GM19324 (cell line): ENCODE measurements at regions not wholly inside any gene's neighbourhood (a gene's known extent, or its start where the extent isn't known, plus 50 kb on each side); places are given as distances from the start of the nearest gene placed in this dataset.
A peak's percentile ranks its signal among the peaks of the same experiment; 100 is the strongest.

ENCODE experiments used
- ATAC-seq: cut with Tn5 transposase; IDR thresholded peaks from one replicate; pipeline ENCODE4 v1.9.1; 2021; ENCODE audit warnings: mild to moderate bottlenecking, moderate library complexity; ENCODE audit not compliant: unreplicated experiment, low FRiP score

DNA sequence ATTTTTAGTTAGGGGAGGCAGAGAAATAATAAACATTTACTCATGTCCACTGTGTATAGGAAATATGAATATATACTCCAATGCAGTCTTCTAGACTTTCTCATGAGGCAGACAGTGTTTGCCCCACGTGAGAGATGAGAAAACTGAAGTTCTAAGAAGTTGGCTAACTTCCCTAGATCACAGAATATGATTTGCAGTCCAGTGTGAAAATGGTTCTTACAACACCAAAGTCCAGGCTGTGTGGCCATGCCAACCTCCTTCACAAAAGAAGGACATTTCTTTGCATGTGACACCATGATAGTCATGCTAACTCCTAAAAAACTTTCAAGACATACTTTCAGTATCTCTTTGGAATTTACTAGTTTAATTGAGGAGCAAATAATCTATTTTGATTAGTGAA lies 143.7 kb downstream of the IRS1 start:
- ATAC-seq: no peak

DNA sequence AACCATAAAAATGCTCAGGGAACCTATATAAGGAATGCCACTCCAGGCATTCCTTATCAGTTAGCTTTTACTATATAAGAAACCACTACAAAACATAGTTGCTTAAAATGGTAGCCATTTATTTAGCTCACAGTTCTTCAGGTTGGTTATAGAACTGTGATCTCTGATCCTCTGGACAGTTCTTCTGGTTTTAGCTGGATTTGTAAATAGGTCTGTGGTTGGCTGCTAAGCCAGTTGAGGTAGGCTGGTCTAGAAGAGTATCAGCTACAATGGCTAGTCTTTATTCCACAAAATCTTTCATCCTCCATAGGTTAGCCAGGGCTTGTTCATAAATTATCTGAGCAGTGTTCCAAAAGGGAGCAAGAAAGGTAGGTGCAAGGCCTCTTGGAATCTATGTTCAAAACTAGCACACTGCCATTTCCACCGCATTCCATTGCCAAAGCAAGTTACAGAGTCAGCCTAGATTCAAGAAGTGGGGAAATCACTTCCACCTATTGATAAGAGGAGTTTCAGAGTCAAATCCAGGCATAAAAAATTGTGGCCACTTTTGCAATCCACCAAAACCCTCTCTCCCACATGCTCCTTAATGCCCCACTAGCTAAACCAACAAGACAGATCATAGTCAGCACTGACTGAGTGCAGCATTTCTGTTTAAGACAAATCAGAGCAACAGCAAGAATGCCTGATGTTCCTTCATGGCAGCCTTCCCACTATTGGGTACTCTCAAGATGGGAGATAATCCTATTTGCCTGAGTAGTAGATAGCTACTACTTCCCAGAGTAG lies 146.4 kb downstream of the IRS1 start:
- no peak for ATAC-seq

DNA sequence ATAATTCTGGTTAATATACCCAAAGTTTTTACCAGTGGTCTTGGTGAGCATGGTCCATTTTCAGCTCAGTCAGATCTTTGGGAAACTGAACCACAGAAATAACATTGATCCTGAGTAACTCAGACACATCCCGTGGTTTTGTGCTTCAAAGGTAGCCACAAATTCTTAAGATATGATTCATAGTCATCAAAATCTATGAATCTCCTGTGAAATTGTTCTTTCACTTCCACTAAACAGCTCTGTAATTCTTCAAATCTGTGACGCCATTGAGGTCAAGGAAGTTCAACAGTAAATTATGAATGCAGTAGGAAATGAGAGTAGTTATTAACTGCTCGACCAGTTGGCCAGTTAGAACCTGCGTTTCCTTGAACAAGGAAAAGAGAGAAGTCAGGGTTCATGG lies 147.3 kb downstream of the IRS1 start:
- ATAC-seq: no peak

DNA sequence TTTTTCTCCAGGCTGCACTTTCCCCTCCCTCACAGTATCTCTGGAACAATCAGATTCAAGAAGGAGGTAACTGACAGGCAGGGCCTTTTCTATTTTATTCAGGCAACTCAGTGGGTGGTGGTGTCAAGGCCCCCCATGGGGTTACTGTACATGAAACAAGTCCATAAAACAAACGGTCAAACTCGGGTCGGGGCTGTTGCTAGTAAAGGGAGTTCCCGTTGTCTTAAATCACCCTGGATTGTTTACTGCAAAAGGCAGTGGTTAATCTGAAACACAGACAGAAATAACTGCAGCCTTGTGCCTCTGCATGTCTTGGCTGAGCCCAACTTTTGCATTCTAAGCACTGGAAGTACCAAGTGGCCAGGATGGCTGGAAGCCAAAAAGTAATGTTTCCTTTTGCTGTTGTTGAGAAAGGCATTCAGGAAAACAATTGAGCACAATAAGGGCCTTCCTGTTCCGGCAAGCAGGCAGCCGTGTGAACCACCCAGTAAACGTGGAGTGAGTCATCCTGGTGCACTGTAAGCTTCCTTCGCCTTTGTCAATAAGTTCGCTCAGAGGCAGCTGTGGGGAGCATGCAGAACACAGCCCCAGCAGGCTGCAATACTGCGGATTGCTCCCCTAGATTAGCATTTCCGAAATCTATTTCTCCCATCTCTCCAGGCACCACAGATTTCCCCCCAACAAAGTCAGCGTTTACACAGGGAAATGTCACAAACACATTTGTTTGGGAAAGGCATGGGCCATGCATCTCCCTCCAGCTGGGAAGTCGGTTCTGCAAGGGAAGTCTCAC lies 149.6 kb downstream of the IRS1 start:
- ATAC-seq: peak; percentile 77

DNA sequence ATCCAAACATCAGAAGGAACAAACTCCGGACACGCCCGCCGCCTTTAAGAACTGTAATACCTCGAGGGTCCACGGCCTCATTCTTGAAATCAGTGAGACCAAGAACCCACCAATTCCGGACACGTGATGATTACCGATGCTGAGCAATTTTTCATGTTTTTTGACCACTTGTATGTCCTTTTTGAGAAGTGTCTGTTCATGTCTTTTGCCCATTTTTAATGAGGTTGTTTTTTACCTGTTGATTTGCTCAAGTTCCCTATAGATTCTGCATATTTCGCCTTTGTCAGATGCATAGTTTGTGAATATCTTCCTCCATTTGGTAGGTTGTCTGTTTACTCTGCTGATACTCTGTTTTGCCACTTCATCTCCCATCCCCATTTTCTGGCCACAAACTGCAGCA lies 150.4 kb downstream of the IRS1 start:
- no peak for ATAC-seq

DNA sequence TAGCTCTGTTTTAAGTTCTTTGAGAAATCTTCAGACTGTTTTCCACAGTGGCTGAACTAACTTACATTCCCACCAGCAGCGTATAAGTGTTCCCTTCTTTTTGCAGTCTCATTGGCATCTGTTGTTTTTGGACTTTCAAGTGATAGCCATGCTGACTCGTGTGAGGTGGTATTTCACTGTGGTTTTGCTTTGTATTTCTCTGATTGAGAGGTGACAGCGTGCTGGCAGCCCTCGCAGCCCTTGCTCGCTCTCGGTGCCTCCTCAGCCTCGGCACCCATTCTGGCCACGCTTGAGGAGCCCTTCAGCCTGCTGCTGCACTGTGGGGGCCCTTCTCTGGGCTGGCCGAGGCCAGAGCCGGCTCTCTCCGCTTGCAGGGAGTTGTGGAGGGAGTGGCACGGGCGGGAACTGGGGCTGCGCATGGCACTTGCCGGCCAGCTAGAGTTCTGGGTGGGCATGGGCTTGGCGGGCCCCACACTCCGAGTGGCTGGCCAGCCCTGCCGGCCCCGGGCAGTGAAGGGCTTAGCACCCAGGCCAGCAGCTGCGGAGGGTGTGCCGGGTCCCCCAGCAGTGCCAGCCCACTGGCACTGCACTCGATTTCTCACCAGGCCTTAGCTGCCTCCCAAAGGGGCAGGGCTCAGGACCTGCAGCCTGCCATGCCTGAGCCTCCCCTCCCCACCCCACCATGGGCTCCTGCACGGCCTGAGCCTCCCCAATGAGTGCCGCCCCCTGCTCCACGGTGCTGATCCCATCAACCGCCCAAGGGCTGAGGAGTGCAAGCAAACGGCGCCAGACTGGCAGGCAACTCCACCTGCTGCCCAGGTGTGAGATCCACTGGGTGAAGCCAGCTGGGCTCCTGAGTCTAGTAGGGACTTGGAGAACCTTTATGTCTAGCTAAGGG lies 151.8 kb downstream of the IRS1 start:
- ATAC-seq: no peak

- ATAC-seq: no peak
Measured at GRCh38 chr2:226644399-226644865, 155.2 kb downstream of the IRS1 start.

DNA sequence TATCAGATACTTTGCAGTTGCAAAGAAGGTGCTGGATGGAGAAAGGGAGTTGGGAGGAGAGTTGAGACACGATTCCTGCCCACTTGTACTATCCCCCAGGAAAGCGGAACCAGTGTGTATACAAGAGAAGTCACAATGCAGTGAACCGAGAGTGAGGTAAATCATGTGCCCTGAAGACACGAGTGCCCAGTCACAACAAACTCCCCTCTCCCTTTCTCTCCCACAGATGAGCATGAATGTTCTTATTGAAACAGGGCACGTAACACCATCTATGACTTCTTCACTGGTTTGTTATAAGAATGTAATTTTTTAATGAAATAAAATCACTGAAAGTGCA lies 155.7 kb downstream of the IRS1 start:
- ATAC-seq: no peak

DNA sequence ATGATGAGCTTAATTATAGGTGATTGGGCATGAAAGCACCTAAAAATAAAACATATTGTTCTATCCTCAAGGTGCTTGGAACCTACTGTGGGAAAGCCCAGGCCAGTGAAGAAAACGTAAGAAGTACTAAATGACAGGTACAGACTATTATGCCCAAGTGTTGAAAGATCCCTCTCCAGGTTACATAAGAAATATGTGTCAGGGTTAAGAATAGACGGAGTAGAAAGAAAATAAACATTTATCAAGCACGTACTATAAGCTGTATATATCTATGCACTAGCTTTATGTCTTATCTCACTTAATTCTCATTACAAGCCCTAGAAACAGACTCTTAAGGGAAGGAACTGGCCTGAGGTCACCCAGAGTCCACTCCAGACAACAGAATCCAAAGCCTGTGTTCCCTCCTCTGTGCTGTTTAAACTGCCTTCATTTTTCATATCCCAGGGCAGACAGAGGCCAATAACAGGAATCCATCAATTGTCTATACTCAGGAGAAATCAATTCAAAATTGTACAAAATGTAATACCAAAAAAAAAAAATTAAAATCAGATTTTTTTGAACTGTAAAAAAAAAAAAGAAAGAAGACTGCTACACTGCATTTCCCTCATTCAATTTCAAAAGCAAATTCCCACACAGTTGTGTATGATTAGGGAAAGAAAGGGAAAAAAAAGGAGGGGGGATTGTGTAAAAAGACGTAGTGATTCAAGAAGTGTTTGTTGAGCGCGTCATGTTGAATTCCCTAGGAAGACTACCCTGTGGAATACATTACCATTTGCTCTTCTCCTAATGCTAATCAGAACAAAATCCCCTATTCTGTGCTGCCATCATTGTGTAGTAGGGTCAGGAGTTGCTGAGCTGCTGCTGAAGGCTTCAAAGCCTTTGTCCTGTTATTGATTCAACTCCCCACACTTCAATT lies 156.3 kb downstream of the IRS1 start:
- no peak for ATAC-seq

DNA sequence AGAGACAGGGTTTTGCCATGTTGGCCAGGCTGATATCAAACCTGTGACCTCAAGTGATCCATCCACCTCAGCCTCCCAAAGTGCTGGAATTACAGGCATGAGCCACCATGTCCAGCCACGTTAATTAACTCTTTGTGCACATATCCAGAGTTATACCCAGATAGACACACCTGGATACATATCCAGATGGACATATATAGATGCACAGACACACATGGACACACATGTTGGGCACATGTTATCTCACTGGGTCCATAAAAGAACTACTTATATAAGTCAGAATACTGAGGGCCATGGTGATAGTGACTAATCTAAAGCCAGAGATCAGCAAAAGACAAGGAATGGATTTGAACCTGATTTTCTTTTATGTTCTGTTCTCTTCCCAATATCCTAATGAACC lies 158.6 kb downstream of the IRS1 start:
- ATAC-seq: no peak

GRCh38 chr2:226640501-226640900 lies 159.1 kb downstream of the IRS1 start:
- ATAC-seq: no peak

- no peak for ATAC-seq
Measured at GRCh38 chr2:226639550-226639949, 160.1 kb downstream of the IRS1 start.

GRCh38 chr2:226638576-226638975 lies 161.0 kb downstream of the IRS1 start:
- ATAC-seq: no peak

GRCh38 chr2:226637383-226637782 lies 162.2 kb downstream of the IRS1 start:
- ATAC-seq: no peak

- no peak for ATAC-seq
Measured at GRCh38 chr2:226636586-226636985, 163.0 kb downstream of the IRS1 start.

DNA sequence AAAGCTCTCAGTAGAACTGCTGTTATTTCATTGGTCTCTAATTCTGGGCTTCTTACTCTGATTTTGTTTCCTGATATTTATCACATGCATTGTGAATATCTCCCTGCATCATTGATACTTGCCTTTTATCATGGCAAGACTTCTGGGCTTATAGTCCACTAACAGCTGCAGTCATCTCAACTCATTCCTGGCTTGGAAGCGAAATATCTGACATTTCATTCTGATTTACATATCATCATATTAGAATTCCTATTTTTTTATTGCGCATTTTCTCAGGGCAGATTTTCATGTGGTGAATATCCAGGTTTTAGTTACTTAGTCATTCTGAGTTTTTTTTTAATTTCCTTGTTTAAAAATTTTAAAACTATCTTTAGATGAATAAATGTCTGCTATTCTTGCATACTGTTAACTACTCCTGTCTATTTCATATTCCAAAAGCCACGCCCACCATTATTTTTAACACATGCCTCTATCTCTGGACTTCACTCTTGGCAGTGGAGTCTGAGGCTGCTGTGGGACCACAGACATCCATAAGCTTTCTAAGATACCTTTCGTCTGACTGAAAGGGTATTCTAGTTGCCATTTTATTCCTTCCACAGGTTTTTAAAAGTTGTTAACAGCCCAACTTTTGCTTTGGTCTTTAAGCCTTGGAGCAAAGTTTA lies 164.5 kb downstream of the IRS1 start:
- ATAC-seq: no peak

DNA sequence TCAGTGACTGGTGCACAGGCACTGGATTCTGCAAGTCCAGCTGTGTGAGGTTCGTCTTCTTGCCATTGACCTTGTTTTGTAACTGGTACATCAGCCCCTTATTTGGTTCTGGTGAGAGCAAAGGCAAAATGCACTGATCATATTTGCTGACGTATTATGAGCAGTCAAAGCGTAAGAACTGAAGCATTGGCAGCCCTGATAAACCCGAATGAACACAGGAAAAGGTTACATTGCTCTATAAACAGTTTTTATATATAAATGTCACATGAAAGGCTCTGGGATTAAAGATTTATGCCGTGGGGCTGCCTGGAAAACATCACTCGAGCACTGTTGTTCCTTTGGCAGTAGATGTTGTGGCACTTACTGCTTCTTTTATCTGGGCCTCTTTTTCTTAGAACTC lies 167.9 kb downstream of the IRS1 start:
- no peak for ATAC-seq

GRCh38 chr2:226631187-226631586 lies 168.4 kb downstream of the IRS1 start:
- no peak for ATAC-seq

DNA sequence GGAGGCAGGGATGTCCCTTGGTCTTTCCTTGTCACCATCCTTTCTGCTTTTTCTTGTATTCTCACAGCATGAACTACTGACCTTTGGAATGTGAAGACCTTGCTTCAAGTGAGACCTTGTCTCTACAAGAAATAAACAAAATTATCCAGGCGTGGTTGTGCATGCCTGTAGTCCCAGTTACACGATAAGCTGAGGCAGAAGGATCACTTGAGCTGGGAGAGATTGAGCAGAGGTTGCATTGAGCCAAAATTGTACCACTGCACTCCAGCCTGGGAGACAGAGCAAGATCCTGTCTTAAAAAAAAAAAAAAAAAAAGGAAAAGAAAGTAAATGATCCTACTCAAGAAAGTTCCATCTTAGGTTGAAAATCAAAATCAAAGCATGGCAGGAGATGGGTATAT lies 173.7 kb downstream of the IRS1 start:
- ATAC-seq: no peak
